HepG2 (cell line): ENCODE measurements at regions not wholly inside any gene's neighbourhood (a gene's known extent, or its start where the extent isn't known, plus 50 kb on each side); places are given as distances from the start of the nearest gene placed in this dataset.
"Not testable (repeated sequence)": the region's sequence is repeated elsewhere in the genome, so short reads cannot be mapped to it uniquely, and the experiment has no call there.

Experiments
- TAF15 ChIP-seq: fragments of 200-400 bp; formaldehyde crosslinking; IDR thresholded peaks from one replicate; pipeline ENCODE4 v1.6.1; 2018; ENCODE audit warnings: mild to moderate bottlenecking, low read depth, low read length; ENCODE audit not compliant: poor library complexity, severe bottlenecking
- TF ChIP-seq, protein P1 (sequence below): sonication (generic); formaldehyde crosslinking; IDR thresholded peaks from 2 replicates; pipeline ENCODE4 v1.5.0; 2020; ENCODE audit warnings: mild to moderate bottlenecking, missing genetic modification reagents, moderate library complexity

- TF ChIP-seq TAF15 = not testable (repeated sequence)
- TF ChIP-seq, protein P1, sequence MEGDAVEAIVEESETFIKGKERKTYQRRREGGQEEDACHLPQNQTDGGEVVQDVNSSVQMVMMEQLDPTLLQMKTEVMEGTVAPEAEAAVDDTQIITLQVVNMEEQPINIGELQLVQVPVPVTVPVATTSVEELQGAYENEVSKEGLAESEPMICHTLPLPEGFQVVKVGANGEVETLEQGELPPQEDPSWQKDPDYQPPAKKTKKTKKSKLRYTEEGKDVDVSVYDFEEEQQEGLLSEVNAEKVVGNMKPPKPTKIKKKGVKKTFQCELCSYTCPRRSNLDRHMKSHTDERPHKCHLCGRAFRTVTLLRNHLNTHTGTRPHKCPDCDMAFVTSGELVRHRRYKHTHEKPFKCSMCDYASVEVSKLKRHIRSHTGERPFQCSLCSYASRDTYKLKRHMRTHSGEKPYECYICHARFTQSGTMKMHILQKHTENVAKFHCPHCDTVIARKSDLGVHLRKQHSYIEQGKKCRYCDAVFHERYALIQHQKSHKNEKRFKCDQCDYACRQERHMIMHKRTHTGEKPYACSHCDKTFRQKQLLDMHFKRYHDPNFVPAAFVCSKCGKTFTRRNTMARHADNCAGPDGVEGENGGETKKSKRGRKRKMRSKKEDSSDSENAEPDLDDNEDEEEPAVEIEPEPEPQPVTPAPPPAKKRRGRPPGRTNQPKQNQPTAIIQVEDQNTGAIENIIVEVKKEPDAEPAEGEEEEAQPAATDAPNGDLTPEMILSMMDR = peak; percentile 77
These were observed 112.0 kb upstream of the FRG2C start for GRCh38 chr3:75552095-75552494.
